Astrocyte of the spinal cord (primary cell): ENCODE measurements at regions not wholly inside any gene's neighbourhood (a gene's known extent, or its start where the extent isn't known, plus 50 kb on each side); places are given as distances from the start of the nearest gene placed in this dataset.
A peak's percentile ranks its signal among the peaks of the same experiment; 100 is the strongest.

Source experiments
- DNase-seq: peaks from one replicate; pipeline ENCODE4 v3.0.0; 2011; ENCODE audit warnings: low read depth, low spot score
- H3K4me3 ChIP-seq: 2 replicates; pipeline ENCODE4 v1.5.1; 2011; ENCODE audit warnings: low read depth, mild to moderate bottlenecking, low read length, moderate library complexity
- CTCF ChIP-seq: IDR thresholded peaks from 2 replicates; pipeline ENCODE4 v1.5.1; 2012; ENCODE audit warnings: low read depth, mild to moderate bottlenecking, low read length, inconsistent platforms
- in situ Hi-C: cut with HindIII; loops from 2 replicates; pipeline ENCODE4 v1.10.0; 2017; ENCODE audit warnings: low sequenced_read_pairs

- in situ Hi-C loops, result no loop called here
- no peak for DNase-seq
- no peak for TF ChIP-seq CTCF
- no peak overlapping the region for H3K4me3 ChIP-seq
These were observed 104.6 kb upstream of the SLC14A2 start for GRCh38 chr18:45510656-45511055.

- H3K4me3 ChIP-seq, result no peak overlapping the region
- no peak for TF ChIP-seq CTCF
- no peak for DNase-seq
- in situ Hi-C loops, result no loop called here
These were observed 102.8 kb upstream of the SLC14A2 start for GRCh38 chr18:45512363-45512953.

GRCh38 chr18:45517181-45517741, 98.0 kb upstream of the SLC14A2 start:
- peak; percentile 96 for DNase-seq
- H3K4me3 ChIP-seq, result no peak overlapping the region
- in situ Hi-C loops, result no loop called here
- TF ChIP-seq CTCF, result no peak

GRCh38 chr18:45518311-45519155, 96.7 kb upstream of the SLC14A2 start:
- peak; percentile 42 for DNase-seq
- in situ Hi-C loops, result no loop called here
- TF ChIP-seq CTCF, result no peak

GRCh38 chr18:45519411-45520280, 95.6 kb upstream of the SLC14A2 start:
- peak; percentile 74 for DNase-seq
- TF ChIP-seq CTCF, result no peak
- in situ Hi-C loops, result no loop called here
- H3K4me3 ChIP-seq, result no peak overlapping the region

More at GRCh38 chr18:45518311-45519155, 96.7 kb upstream of the SLC14A2 start:
- H3K4me3 ChIP-seq, result no peak overlapping the region

- DNase-seq, result peak; percentile 86
- no peak for TF ChIP-seq CTCF
- in situ Hi-C loops, result no loop called here
- H3K4me3 ChIP-seq, result no peak overlapping the region
These were observed 94.1 kb upstream of the SLC14A2 start for GRCh38 chr18:45521136-45521535.
